ENCODE measurements at regions not wholly inside any gene's neighbourhood (a gene's known extent, or its start where the extent isn't known, plus 50 kb on each side); places are given as distances from the start of the nearest gene placed in this dataset.
"Not testable (repeated sequence)": the region's sequence is repeated elsewhere in the genome, so short reads cannot be mapped to it uniquely, and the experiment has no call there.

DNA sequence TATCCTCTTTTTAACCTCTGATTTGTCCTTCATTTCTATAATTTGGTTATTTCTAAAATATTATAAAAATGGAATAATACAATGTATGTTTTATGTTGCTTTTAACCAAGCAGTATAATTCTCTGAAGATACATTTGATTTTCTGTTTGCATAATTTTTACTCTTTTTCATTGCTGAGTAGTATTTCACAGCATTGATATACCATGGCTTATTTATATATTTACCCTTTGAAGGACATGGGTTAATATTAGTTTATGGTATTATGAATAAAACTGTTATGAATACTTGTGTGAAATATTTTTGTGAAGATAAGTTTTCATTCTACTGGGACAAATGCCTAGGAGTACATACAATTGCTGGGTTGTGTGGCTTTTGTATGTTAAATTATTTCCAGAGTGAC lies 748.6 kb downstream of the TENT5A start:
- ATAC-seq (no peak), DNase-seq (no peak)

DNA sequence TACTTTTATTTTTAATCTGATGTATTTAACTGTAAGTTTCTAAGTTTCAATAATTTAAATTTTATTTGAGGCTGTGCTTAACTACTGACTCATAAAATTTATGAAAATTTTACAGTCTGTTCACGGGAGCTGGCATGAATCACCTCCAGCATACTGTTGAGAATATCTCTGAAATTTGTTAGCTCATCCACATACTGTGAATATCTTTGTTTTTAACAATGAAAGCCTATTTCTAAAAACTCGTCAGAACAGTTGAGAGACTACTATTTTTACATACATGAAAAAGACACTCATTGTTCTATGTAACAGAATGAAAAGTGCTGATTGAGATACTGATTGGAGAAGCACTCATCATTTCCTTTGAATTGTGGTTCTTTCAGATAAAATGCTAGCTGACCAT lies 749.3 kb downstream of the TENT5A start:
- DNase-seq, result no peak
- ATAC-seq, result no peak

DNA sequence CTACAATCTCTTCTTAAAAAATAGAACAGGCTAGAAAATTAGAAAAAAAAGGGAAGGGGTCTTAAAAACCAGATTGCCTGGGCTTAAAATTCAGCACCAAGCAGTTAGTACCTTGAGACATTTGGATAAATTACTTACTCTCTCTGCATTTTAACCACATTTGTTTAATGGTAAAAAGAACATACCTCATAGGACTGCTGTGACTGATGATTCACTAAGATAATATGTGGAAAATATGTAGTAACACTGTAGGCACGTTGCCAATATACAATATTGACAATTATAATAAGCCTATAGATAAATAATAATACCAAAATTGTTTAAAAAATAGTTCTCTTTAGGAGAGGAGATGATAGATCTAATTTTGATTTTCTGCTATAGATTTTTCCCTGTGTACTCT lies 750.4 kb downstream of the TENT5A start:
- DNase-seq, result no peak

DNA sequence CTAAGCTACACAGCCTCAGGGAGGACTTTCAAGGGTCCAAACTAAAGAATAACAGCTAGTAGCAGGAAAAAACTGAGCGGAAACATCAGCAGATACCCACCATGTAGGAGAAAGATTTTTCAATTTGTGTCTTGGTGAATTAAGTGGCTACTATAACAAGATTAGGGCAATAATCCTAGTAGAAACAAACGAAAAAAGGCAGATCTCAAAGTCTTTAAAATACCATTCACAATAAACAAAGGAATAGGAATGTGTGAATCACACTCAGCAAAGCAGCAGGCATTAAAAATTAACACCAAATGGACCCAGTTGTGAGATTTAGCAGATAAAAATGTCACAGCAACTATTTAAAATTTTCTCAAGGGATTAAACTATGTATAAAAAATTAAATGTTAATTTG lies 761.2 kb downstream of the TENT5A start:
- ATAC-seq (no peak), DNase-seq (no peak)

More for the DNA sequence above, 750.4 kb downstream of the TENT5A start:
- no peak for ATAC-seq

DNA sequence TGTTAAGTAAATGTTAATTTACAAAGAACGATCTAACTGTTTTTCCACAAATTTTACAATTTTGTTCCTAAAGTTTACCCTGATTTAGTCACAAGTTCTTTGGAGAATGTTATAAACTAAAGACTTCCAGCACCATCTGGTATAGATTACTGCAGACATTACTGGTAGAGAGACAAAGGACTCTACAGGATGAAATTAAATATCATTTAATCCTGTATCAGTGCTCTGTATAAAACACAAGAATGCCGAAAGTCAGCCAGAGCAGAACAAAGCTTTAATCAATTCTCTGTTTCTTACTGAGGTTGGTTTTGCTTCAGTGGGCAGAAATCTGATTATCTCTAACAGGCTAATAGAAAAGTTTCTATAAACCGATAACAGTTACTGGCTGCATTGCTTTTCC lies 763.6 kb downstream of the TENT5A start:
- DNase-seq, result no peak
- no peak for ATAC-seq

DNA sequence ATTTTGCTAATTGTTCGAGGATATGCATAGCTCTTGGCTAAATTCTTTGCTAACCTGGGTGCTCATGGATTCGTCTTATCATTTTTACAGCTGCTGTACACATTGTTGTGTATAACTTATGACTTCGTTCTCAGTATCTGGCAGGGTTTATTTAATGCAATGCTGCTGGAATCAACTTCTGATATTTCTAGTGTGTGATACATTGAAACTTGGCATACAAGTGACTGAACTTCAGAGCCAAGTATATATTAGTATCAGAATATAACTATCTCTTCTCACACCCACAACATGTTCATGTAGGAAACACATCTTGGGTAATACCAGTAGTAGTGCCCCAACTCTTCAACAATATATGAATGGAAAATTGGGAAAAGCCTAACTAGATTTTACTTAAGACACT lies 764.2 kb downstream of the TENT5A start:
- ATAC-seq, result no peak
- no peak for DNase-seq

DNA sequence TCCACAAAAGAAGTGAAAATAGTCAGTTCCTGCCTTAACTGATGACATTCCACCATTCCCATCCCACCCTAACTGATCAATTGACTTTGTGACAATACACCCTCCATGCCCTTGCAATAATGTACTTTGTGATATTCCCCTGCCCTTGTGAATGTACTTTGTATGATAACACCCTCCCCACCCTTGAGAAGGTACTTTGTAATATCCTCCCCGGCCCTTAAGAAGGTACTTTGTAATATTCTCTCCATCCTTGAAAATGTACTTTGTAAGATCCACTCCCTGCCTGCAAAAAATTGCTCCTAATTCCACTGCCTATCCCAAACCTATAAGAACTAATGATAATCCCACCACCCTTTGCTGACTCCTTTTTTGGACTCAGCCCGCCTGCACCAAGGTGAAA lies 771.3 kb downstream of the TENT5A start:
- DNase-seq, ATAC-seq: not testable (repeated sequence)

DNA sequence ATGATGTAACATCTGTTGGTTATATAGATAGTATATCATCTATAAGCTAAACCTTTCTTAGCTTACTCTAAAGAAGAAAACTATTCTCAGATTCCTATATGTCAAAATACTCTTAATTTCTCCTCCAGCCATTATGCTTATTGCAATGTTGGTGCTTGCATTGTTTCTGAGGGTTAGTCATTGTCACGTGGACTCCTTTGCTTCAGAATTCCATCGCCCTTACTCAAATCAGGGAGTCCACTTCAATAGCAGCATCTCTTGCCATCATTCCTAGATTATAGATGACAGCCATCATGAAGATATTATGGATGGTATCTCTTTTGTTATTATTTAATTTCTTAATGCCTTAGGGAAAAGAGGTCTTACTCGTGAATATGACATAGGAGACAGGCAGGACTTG lies 776.1 kb downstream of the TENT5A start:
- DNase-seq (no peak), ATAC-seq (no peak)

DNA sequence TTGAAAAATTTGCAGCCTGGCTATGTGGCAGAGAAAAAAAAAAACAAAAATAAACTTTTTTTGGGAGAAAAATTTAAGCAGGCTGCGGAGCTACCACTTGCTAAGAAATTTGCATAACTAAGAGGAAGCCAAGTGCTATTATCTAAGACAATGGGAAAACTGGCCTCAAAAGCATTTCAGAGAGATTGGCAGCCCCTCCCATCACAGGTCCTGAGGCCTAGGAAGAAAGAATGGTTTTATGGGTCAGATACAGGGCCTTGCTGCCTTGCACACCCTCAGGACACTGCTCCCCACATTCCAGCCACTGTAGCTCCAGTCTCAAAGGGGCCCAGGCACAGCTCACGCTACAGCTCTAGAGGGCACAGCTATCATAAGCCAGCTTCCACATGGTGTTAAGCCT lies 777.9 kb downstream of the TENT5A start:
- no peak for DNase-seq
- ATAC-seq, result no peak

DNA sequence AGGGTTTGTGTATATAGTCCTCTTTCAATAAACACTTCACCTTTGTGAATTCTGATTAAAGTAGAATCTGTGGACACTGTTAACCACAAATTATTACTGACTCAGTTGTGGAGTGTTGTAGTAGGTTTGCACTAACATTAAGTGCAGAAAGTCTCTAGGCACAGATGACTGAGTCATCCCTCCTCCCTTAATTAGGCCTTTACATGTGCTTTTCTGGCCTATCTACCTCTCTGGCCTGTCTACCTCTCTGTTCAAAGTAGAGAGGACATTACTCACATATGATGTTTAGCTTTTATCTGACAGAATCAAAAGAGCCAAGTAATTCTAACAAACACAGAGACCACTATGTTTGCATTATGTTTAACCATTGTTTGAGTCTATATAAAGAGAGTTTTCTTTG lies 783.0 kb downstream of the TENT5A start:
- no peak for DNase-seq
- no peak for ATAC-seq

DNA sequence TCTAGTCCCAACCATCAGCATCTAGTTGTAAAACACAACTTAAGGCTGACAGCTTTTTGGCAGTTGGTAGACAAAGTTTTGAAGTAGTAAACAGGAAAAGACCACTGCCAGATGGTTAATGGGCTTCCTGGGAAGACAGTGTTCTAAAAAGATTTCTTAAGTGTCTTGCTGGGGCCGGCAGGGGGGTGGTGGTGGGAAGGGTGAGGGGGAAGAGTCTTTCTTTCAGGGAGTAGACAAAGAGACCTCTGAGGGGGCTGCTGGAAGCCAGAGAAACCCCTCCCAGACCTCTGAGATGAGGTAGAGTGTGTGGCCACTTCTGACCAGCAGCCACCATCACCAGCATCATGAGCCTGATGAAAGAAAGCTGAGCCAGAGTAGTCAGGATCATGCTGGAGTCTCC lies 784.9 kb downstream of the TENT5A start:
- ATAC-seq, result no peak

DNA sequence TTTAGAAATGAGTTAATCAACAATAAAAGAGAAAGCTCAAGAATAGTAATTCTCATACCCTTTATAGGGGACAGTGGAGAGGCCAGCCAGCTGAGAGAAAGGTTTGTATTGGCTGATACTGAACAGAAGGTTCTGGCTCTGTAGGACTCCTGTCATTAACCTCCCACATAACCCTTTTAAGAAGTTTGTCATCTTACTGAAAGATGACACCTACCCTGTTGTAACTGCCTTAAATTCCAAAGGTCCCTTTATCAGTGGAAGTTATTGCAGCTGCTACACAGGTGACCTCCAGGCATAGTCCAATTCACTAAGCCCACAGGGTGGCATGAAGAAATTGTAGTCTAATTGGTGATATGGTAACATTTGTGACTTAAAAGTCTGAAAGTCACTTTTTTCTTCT lies 790.1 kb downstream of the TENT5A start:
- ATAC-seq, result no peak
- DNase-seq, result no peak

More for the DNA sequence above, 784.9 kb downstream of the TENT5A start:
- no peak for DNase-seq

DNA sequence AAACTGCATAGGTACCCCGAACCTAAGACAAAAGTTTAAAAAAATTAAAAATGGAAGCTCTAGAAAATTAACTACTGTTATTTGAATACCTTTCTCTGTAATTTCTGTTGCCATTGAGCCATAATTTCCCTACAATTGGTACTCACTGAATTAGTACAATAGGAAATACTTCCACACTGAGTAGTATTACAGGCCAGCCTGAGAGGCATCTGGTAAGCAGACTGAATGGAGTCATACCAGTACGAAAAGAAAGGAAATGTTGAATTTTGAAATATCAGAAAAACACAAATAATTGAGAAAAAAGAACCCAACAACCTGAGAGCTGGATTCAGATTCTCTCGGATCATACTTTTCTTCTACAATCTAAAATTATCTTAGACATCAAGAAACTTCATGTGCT lies 791.3 kb downstream of the TENT5A start:
- ATAC-seq, result no peak

DNA sequence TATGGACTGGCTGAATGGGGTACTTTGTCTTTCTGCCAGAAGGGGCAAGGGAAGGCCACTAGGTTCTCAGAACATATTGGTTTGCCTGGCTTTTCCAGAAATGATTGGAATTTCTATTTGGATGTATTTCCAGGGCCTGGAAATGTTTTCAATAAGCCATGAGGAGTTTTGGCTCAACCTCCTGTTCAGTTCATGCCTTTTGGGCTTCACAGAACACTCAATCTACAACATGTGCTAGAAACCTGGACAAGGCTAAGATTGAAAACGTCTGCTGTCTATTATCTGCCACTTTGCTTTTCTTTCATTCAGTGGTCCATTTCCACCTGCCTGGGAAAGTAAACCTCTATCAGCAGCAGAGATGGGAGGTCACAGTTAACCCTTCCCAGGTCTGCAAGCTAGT lies 793.4 kb downstream of the TENT5A start:
- DNase-seq, result no peak
- no peak for ATAC-seq

More for the DNA sequence above, 791.3 kb downstream of the TENT5A start:
- DNase-seq, result no peak

DNA sequence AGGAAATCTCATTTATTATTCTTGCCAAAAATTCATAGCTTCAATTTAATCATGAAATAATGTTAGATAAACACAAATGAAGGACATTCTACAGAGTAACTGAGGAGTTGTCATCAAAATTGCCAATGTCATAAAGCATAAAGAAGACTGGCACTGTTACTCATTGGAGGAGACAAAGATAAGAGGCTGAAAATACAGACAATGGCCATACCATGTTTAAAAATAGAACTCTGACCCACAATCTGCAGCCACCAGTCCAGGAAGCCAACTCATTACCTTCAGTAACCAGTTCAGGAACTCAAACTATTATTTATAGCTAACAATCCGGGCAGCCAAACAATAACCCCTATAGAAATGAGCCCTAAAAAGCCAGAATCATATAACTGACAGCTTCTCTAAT lies 795.6 kb downstream of the TENT5A start:
- ATAC-seq (no peak), DNase-seq (no peak)

DNA sequence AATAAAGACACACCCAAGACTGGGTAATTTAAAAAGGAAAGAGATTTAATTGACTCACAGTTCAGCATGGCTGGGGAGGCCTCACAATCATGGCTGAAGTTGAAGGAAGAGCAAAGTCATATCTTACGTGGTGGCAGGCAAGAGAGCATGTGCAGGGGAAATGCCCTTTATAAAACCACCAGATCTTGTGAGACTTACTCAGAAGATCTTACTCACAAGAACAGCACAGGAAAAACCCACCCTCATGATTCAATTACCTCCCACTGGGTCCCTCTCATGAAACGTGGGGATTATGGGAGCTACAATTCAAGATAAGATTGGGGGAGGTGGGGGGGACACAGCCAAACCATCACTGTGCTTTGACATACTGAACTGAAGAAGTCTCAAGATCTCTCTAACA lies 800.0 kb downstream of the TENT5A start:
- not testable (repeated sequence) for ATAC-seq, DNase-seq

DNA sequence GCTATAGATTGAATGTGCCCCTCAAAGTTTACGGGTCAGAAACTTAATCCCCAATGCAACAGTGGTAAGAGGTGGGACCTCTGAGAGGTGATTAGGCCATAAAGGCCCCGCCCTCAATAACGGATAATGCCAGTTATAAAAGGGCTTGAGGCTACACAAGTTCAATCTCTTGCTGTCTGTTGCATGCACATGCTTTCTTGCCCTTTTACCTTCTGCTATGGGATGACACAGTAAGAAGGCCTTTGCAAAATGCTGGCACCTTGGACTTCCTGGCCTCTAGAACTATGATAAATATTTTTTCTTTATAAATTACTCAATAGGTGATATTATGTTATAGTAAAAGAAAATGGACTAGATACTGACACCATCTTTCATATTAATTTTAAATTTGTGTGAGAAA lies 806.1 kb downstream of the TENT5A start:
- ATAC-seq (no peak), DNase-seq (no peak)

DNA sequence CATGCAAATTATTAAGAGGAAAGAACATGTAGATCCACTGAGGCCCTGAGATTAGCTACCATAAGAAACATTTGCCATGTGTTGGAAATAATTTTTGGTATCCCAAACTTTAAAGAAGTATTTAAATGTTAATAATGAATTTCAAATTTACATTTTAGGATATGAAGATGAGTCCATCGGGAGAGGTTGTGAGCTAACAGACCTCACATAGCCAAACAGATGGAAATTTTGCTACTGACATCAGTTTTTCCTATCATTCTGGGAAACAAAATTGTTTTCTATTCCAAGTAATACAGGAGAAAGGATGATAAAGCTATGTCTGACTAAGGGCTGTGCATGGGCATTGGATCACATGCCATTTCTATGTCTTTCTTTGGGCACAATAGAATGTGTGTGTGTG lies 809.6 kb downstream of the TENT5A start:
- DNase-seq (no peak), ATAC-seq (no peak)

DNA sequence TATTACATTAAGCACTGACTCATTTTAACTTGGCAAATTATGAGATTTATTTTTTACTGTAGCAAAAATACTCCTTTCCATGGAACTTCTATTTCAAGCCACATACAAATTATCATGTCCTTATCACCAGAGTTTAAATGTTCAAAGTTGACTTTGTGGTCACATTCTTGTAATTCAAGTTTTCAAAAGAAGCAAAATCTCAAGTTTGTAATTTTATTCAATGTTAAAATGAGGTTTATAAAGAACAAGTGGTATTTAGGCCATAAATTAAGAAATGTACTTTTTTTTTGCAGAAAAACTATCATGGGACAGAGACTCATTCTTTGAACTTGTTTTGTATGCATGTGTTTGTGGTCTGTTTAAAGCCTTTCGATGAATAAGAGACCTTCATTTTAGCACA lies 811.5 kb downstream of the TENT5A start:
- no peak for DNase-seq
- no peak for ATAC-seq

DNA sequence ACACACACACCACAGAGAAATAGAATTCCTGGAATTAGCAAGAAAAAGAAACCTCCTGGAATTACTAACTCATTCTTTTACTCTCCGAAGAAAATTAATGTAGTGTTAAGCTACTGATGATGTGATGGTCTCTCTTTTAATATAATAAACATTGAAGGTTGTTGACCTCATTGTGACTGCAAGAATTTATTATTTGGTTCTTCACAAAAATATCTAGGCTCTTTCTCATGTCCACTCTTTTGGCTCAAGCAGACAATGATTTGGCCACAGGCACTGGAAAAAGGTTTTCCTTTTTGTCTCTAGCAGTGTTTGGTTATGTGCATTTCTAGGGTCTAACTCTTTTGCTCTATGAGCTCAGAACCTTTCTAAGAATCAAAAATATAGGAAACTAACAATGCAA lies 811.9 kb downstream of the TENT5A start:
- ATAC-seq, result no peak
- no peak for DNase-seq

DNA sequence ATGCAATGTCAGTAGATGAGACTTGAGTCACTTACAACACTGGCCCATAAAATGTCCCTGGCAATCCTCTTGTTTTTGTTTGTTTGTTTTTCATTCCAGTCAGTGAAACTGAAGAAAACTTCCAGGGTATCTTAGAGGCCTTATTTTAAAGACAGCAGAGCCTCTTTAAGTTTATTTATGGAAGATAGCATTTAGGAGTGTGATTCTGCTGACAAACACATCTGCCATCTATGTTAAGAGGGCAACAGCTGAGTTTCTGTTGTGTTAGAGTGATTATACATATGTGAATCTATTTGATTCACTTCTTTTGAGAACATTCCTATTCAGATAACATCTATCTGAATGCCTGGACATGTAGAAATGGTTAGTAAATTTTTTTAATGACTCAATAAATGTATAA lies 812.6 kb downstream of the TENT5A start:
- no peak for ATAC-seq
- no peak for DNase-seq

DNA sequence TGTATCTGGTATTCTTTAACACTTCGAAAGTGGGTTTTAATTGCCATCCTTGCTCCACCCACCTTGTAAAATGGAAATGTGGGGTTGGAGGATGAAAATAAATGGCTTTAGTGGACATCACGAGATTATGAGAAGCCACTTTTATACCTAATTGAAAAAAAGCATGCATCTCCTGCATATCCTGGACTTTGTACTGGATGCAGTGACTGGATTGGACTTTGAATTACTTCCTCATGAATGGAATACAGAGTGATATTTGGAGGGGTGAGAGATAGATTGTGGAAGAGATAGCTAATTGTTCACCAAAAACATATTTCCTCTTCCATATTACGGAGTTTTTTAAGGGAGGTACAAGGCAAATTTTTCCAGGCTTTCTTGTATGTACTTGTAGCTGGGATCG lies 813.0 kb downstream of the TENT5A start:
- DNase-seq, result no peak
- no peak for ATAC-seq

DNA sequence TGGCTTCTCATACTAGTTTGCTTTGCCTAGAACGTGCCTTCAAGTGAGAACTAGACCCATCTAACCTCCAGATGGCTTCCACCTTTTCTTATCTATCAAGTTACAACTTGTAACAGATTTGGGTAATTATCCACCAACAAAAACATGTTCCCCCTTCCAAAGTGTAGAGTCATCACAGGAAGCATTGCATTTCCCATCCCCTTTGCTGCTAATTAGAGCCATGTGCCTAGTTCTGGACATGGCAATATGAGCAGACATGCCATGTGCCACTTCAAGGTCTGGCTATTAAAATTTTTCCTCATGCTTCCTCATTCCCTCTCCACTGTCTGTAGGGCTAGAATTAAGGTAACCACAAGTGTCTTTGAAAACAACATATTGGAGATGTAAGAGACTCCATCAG lies 814.4 kb downstream of the TENT5A start:
- DNase-seq (no peak), ATAC-seq (no peak)

DNA sequence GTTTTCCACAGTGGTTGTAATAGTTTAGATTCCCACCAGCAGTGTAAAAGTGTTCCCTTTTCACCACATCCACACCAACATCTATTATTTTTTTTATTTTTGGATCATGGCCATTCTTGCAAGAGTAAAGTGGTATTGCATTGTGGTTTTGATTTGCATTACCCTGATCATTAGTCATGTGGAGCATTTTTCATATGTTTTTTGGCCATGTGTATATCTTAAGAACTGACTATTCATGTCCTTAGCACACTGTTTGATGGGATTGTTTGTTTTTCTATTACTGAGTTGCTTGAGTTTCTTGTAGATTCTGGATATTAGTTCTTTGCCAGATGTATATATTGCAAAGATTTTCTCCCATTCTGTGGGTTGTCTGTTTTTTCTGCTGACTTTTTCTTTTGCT lies 820.1 kb downstream of the TENT5A start:
- ATAC-seq (no peak), DNase-seq (no peak)

DNA sequence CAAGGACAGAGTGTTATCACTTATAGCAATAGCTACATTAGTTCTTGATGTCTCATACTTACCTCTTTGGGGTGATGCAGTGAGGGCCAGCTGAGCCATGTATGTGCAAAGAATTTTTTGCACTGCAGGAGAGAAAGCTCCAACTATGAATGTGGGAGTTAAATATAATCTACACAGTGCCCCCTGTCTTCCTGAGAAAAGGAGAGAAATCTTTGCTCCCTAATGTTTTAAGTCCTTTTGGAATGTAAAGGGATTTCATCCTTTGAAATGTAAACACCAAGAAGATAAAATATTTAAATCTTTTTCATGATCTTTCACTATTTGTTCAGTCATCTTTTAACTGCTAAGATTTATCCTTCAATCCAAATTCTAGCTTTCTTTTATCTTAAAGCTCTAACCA lies 822.1 kb downstream of the TENT5A start:
- ATAC-seq (no peak), DNase-seq (no peak)
